ENCODE measurements at regions not wholly inside any gene's neighbourhood (a gene's known extent, or its start where the extent isn't known, plus 50 kb on each side); places are given as distances from the start of the nearest gene placed in this dataset.

DNA sequence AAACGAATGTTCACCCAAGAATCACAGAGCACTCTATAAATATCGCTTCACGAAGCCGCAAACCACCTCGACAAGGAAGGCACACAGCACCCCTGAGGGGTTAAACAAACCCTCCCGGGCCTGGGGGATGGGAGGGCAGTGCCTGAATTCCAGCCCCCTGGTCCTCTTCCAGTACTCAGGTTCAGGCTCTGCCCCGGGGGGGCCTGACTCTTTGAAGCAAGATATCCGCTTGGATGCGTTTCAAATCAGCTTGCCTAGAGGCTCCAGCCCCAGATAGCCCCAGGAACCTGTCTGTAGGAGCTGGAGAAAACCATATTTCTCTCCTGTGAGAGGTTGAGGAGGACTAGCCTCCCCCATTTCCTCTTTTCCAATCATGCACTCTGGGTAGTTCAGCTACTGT lies 194.7 kb downstream of the WNT5A start:
- Histone ChIP-seq H3K9ac (ENCODE audit: low read depth, low read length, poor library complexity, severe bottlenecking) (no peak overlapping the region), H3K4me2 (ENCODE audit: low read depth, low read length, poor library complexity, severe bottlenecking) (no peak overlapping the region), H3K9me2 (replicated peaks; ENCODE audit: low read depth, low read length) (no peaks in the 10 kb centered on the region), H4K20me1 (ENCODE audit: insufficient read depth, low read length, poor library complexity, severe bottlenecking) (no peaks in the 10 kb centered on the region), H3K79me2 (ENCODE audit: insufficient read depth, low read length) (no peaks in the 10 kb centered on the region), H3K4me1 (ENCODE audit: insufficient read depth, low read length, poor library complexity, severe bottlenecking) (no peaks in the 10 kb centered on the region), H3K4me3 (ENCODE audit: low read length, poor library complexity, severe bottlenecking) (no peak overlapping the region), H3F3A (ENCODE audit: low read depth) (no peaks in the 10 kb centered on the region), H2AFZ (ENCODE audit: low read length) (no peak overlapping the region), H3K9me3 (ENCODE audit: insufficient read depth, low read depth, low read length) (no peaks in the 10 kb centered on the region), H3K27me3 (ENCODE audit: insufficient read depth, low read length, poor library complexity, severe bottlenecking) (no peaks in the 10 kb centered on the region), H3K36me3 (ENCODE audit: insufficient read depth, low read length) (no peaks in the 10 kb centered on the region)
- no peak for TF ChIP-seq CTCF (conservative IDR thresholded peaks at IDR 0.05; ENCODE audit: low read length)
- no peak for TF ChIP-seq EZH2phosphoT487 (IDR thresholded peaks at IDR 0.05; ENCODE audit: borderline replicate concordance)

DNA sequence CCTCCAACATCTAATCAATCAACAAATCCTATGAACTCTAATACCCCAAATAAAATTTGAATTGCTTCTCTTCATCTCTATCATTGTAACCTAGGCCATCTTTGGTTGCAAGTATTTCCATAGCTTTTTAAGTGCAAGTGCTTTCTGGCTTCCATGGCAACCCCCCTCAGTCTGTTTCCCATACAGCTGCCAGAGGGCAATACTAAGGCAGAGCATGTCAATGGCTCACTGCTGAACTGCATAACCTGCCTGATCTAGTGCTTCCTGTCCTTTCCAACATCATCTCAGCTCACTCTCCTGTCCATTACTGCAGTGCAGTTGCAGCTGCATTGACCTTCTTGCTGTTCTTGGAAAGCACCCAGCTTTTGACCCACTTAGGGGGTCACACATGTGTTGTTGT lies 198.4 kb downstream of the WNT5A start:
- Histone ChIP-seq H3K9me3 (ENCODE audit: insufficient read depth, low read depth, low read length) (no peaks in the 10 kb centered on the region), H3F3A (ENCODE audit: low read depth) (no peaks in the 10 kb centered on the region), H3K27me3 (ENCODE audit: insufficient read depth, low read length, poor library complexity, severe bottlenecking) (no peaks in the 10 kb centered on the region), H3K4me3 (ENCODE audit: low read length, poor library complexity, severe bottlenecking) (no peak overlapping the region), H3K9ac (ENCODE audit: low read depth, low read length, poor library complexity, severe bottlenecking) (no peak overlapping the region), H3K9me2 (replicated peaks; ENCODE audit: low read depth, low read length) (no peaks in the 10 kb centered on the region), H4K20me1 (ENCODE audit: insufficient read depth, low read length, poor library complexity, severe bottlenecking) (no peaks in the 10 kb centered on the region), H3K79me2 (ENCODE audit: insufficient read depth, low read length) (no peaks in the 10 kb centered on the region), H3K36me3 (ENCODE audit: insufficient read depth, low read length) (no peaks in the 10 kb centered on the region), H3K4me2 (ENCODE audit: low read depth, low read length, poor library complexity, severe bottlenecking) (no peak overlapping the region), H2AFZ (ENCODE audit: low read length) (no peak overlapping the region), H3K4me1 (ENCODE audit: insufficient read depth, low read length, poor library complexity, severe bottlenecking) (no peaks in the 10 kb centered on the region)
- TF ChIP-seq CTCF (conservative IDR thresholded peaks at IDR 0.05; ENCODE audit: low read length) (no peak), EZH2phosphoT487 (IDR thresholded peaks at IDR 0.05; ENCODE audit: borderline replicate concordance) (no peak)

DNA sequence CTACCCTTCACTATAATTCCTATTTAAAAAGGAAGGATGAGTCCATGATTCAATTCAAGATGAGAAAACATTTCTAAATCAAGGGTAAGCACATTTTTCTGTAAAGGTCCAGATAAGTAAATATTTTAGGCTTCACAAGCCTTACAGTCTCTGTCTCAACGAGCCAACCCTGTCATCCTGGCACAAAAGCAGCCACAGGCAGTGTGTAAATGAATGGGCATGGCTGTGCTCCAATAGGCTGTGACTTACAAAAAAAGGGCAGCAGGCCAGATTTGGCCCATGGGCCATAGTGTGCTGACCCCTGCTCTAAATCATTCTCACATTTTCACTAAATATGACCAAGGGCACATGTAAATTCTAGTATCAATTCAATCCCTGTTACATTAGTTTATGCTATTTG lies 200.4 kb downstream of the WNT5A start:
- Histone ChIP-seq H3K4me2 (ENCODE audit: low read depth, low read length, poor library complexity, severe bottlenecking) (no peak overlapping the region), H3K27me3 (ENCODE audit: insufficient read depth, low read length, poor library complexity, severe bottlenecking) (no peaks in the 10 kb centered on the region), H3K4me1 (ENCODE audit: insufficient read depth, low read length, poor library complexity, severe bottlenecking) (no peaks in the 10 kb centered on the region), H3K79me2 (ENCODE audit: insufficient read depth, low read length) (no peaks in the 10 kb centered on the region), H4K20me1 (ENCODE audit: insufficient read depth, low read length, poor library complexity, severe bottlenecking) (no peaks in the 10 kb centered on the region), H3K9me2 (replicated peaks; ENCODE audit: low read depth, low read length) (no peaks in the 10 kb centered on the region), H2AFZ (ENCODE audit: low read length) (no peak overlapping the region), H3K9me3 (ENCODE audit: insufficient read depth, low read depth, low read length) (no peaks in the 10 kb centered on the region), H3K9ac (ENCODE audit: low read depth, low read length, poor library complexity, severe bottlenecking) (no peak overlapping the region), H3F3A (ENCODE audit: low read depth) (no peaks in the 10 kb centered on the region), H3K4me3 (ENCODE audit: low read length, poor library complexity, severe bottlenecking) (no peak overlapping the region), H3K36me3 (ENCODE audit: insufficient read depth, low read length) (no peaks in the 10 kb centered on the region)
- TF ChIP-seq EZH2phosphoT487 (IDR thresholded peaks at IDR 0.05; ENCODE audit: borderline replicate concordance), result no peak
- TF ChIP-seq CTCF (conservative IDR thresholded peaks at IDR 0.05; ENCODE audit: low read length), result no peak

All from Loucy (cell line).